T47D (cell line): ENCODE measurements at regions not wholly inside any gene's neighbourhood (a gene's known extent, or its start where the extent isn't known, plus 50 kb on each side); places are given as distances from the start of the nearest gene placed in this dataset.
A peak's percentile ranks its signal among the peaks of the same experiment; 100 is the strongest.

ENCODE experiments used
- DNase-seq, 2 experiments: peaks; one replicate each; pipeline versions ENCODE4 v3.0.0 to v3.0.0-alpha.2; 2011 to 2012; ENCODE audit warnings: low read depth in 1 of 2, low spot score in 1 of 2
- JUND ChIP-seq: IDR thresholded peaks from 2 replicates; pipeline ENCODE4 v1.6.1; 2012; ENCODE audit warnings: low read depth
- in situ Hi-C: cut with HindIII; loops from 2 replicates; pipeline ENCODE4 v1.10.0; 2016; ENCODE audit warnings: low sequenced_read_pairs, low pct_unique_long_range_greater_than_20kb

DNA sequence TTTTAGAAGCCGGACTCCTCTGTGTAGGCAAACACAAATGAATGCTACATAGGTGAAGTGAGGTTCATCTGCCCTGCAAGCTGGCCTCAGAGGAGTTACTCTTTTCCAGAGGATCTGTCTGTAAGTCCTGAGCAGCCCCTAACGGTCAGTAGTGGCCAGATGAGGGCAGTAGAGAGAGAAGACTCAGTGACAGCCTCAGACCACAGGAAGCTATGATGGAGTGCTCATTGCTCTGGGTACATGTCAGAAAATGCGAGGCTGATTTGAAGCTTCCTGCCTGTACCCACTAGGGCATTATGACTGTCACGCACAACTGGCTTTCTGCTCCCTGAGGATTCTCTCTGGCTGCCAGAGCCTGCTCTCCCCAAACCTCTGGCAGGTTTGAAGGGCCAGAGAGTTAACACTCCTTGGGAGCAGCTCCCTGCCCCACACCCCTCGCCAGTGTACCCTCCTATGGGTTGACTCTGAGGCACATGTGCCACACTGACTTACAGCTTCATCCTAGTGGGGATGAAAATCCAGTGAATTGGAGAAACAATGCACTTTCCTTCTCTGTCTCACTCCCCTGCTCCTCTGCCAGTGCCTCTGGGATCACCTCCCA lies 141.5 kb downstream of the GABRG2 start:
- no peak for TF ChIP-seq JUND
- DNase-seq = peak; percentile 47 to 87
- in situ Hi-C loops = no loop called here

DNA sequence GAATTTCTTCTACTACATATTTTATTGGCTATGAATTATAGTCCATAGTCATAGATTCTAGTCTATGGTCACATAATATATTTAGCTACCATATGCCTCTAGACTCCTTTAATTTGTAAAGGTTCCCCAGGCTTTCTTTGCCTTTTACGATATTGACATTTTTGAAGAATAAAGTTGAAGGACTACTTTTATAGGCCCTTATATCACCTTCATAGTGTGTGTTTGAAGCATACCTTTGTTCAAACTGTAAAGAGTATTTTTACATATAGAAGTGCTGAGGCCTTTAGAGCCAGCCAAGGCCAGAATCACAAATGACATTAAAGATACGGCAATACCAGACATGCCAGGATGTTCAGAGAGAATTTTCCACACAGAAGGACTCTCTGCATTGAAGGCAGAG lies 147.0 kb downstream of the GABRG2 start:
- in situ Hi-C loops = no loop called here
- TF ChIP-seq JUND = no peak
- no peak for DNase-seq

DNA sequence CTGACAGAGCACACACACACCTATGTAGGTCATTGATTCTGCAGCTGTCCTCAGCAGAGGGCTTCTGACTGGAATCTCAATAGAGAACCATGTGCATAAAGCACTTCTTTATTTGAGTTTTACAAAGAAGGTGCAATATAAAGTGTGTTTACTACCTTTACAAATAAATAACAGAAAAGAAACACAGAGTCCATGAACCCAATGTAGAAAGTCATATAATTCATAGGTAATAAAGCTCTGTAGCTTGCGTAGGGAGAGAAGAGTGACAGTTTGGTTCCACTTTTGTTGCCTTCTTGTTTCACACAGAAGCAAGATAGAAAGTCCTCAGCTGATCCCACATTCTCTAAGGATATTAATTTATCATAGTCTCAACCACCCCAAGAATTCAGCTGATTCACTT lies 149.5 kb downstream of the GABRG2 start:
- in situ Hi-C loops = no loop called here
- DNase-seq = no peak
- TF ChIP-seq JUND = no peak

DNA sequence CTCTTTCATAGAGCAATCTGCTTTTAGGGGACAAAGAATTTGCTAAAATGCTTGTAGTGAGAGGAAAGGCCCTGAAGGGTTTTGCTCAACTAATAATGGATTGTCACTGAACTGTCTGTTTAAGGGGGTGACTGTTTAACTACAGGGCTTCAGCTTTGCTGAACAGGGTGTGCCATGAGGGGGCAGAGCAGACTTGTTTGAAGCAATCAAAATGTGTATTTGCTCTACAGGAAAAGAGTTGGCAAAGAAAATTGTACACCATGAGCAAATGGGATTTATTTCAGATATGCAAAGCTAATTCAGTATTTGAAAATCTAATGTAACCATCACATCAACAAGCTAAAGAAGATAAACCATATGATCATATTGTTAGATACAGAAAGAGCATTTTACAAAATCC lies 154.3 kb downstream of the GABRG2 start:
- no peak for TF ChIP-seq JUND
- in situ Hi-C loops = no loop called here
- DNase-seq = peak in 1 of 2 experiments; percentile 39

- no peak for TF ChIP-seq JUND
- DNase-seq = peak in 1 of 2 experiments; percentile 87
- in situ Hi-C loops = no loop called here
Measured at GRCh38 chr5:162227075-162227474, 159.5 kb downstream of the GABRG2 start.

DNA sequence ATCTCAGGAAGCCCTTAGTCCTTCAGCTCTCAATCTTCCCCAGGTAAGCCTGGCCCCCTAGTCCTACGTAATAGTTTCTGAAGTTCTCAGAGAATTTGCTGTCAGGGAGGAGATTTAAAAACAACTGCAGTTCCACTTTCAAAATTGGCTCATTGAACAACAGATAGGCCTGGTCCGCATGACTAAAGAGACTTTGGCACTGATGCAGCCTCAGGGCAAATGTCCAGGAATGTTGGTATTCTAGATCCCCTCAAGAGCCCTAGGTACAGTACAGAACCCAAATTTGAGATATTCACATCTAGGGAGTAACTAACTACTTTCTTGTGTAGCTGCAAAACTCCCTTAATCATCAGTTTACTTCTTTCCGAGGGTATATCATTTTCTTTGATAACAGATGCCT lies 162.8 kb downstream of the GABRG2 start:
- DNase-seq = no peak
- no peak for TF ChIP-seq JUND
- in situ Hi-C loops = no loop called here

GRCh38 chr5:162231522-162231921 lies 163.9 kb downstream of the GABRG2 start:
- in situ Hi-C loops = no loop called here
- no peak for DNase-seq
- TF ChIP-seq JUND = no peak

DNA sequence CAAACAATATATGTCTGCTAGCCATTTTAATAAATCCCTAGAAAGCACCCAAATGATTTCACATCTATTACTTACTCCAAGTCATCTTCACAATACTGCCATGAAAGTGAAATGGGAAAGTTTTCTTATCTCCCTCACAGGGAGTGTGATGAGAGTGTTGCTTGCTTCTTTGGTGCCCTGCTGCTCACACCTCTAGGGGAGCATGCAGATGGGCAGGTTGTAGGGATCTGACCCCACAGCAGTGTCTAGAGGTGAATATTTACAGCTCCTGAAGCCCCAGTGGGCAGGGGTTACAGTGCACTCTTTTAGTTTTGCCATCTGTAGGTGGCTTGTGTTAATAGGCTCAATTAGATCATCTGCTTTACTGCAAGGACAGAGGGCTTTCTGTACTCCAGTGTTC lies 173.2 kb downstream of the GABRG2 start:
- no peak for TF ChIP-seq JUND
- no peak for DNase-seq
- in situ Hi-C loops = no loop called here

GRCh38 chr5:162242416-162242815 lies 174.8 kb downstream of the GABRG2 start:
- in situ Hi-C loops = no loop called here
- no peak for TF ChIP-seq JUND
- DNase-seq = no peak

- no peak; the same call in 1 of the 2 replicates for TF ChIP-seq JUND
- peak in 1 of 2 experiments; percentile 92 for DNase-seq
- in situ Hi-C loops = no loop called here
Measured at GRCh38 chr5:162243651-162244050, 176.1 kb downstream of the GABRG2 start.

- TF ChIP-seq JUND = no peak
- in situ Hi-C loops = no loop called here
- peak in 1 of 2 experiments; percentile 41 for DNase-seq
Measured at GRCh38 chr5:162248107-162248713, 180.6 kb downstream of the GABRG2 start.

GRCh38 chr5:162256711-162257110 lies 189.1 kb downstream of the GABRG2 start:
- peak in 1 of 2 experiments; percentile 85 for DNase-seq
- in situ Hi-C loops = no loop called here
- no peak; the same call in 1 of the 2 replicates for TF ChIP-seq JUND

GRCh38 chr5:162268694-162269481 lies 201.3 kb downstream of the GABRG2 start:
- no peak for TF ChIP-seq JUND
- DNase-seq = no peak

More at GRCh38 chr5:162268694-162269481, 201.3 kb downstream of the GABRG2 start:
- in situ Hi-C loops = no loop called here
